GM21786 (cell line): ENCODE measurements at regions not wholly inside any gene's neighbourhood (a gene's known extent, or its start where the extent isn't known, plus 50 kb on each side); places are given as distances from the start of the nearest gene placed in this dataset.
A peak's percentile ranks its signal among the peaks of the same experiment; 100 is the strongest.

ENCODE experiments used
- ATAC-seq: cut with Tn5 transposase; IDR thresholded peaks from one replicate; pipeline ENCODE4 v1.9.1; 2021; ENCODE audit not compliant: unreplicated experiment

DNA sequence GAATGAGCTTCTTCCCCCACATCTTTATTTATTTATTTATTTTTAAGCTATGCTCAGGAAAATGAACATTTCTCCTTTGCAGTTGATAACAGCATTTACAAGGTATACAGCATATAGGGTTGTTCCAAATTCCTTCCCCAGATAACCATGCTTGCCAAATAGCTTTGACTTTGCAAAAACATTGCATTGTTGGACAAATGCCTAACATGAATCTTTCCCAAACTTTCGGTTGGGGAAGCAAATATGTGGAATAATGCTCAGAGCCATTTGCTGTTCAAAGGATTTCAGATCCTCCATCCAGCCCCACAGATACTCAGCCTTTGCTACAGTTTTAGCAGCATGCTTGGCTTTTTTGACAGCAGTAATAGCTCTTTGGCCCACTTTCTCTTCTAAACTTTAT, 127.2 kb upstream of the AGA start:
- no peak for ATAC-seq

DNA sequence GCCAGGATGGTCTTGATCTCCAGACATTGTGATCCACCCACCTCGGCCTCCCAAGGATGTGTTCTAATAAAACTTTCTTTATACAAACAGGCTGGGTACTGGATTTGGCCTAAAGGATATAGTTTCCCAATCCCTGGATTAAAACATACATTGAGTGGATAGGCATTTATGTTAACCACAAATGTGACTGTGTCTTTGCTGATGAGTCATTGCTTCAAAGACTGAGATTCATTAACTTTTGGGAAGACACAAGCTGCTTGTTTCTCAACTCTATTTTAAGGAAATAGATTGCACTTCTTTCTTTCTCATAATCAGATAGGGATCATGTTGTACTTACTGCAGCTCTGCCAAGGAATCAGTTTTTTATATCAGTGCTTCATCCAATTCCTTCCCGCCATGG, 131.3 kb upstream of the AGA start:
- no peak for ATAC-seq

DNA sequence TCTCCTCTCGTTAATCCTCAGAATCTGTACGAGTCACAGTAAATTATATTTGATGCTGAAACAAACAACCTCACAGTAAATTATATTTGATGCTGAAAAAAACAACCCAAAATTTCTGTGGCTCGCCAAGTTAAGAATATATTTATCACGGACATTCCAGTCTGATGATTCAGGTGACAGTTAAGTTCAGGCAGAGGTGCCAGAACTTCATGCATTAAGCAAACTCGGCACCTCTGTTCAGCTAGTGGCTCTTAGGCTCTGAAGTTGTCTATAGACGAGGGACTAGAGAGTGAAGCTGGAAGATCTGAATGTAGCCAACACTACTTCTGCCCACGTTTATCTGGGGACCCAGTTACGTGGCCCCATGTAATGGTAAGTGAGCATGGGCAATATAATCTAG, 132.2 kb upstream of the AGA start:
- no peak for ATAC-seq

DNA sequence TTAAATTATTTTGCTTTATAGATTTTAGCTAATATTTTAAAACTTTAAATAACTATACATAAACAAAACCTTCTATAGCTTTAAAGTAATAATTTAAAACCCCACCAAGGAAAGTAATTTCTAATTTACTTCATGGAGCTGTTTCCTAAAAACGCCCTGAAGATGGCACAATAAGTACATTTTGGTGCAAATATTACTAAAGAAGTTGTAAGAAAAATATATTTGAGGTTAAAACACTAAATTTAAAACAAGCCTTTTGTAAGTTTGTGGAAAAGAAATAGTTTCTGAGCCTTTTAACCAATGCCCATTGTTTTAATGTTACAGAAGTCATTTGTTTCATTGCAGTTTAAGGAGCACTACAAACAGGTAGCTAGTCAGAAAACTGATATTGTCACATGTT, 137.4 kb upstream of the AGA start:
- ATAC-seq = no peak

DNA sequence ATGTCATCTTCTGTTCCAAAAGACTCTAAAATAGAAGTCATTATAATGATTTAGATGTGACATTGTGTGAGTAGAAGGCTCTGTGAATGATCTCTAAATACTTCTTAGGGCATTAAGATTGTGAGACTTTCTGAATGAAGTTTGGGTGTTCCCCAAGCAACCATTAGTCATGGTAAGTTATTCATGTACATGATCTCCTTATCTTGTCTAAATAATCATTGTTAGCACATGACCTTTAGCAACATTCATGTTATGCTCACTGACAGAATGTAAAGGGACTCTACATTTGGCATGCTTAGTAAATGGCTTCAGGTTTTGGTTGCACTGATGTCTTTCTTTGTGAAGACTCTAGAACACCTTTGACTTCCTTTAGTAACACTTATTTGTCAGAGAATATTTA, 140.8 kb upstream of the AGA start:
- ATAC-seq = no peak

DNA sequence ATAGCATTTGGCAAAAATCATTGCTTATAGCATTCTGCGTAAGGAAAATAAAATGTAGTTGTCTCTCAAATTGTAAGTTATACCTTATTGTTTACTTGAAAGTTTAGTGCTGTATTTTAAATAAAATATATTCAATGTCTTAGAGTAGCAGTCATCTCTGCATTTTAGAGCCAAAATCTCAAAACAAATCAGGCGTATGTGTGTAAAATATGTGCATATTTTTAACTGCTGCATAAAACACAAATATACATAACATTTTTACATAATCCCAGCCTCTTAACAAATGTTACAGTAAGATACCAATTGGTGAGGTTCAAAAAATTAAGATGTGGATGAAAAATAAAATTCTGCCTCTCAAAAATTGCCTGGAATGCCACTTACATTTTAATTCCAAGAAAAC, 145.8 kb upstream of the AGA start:
- no peak for ATAC-seq

DNA sequence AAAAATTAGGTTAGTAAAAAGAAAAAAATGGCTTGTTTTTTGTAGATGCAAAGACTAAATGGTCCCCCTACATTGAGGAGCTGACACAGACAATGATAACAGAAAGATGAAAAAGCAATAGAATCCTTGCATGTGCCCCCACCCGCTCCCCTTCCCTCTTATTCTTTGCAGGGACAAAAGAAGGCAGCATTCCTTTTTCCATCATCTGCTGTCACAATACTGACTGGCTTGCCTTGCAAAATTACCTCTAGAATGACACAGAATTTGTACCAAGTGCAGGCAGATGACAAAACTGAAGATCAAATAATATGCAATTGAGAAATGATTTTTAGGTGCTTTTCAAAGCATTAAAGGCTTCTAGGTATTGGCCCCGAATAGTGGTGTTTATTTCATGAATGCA, 153.1 kb upstream of the AGA start:
- no peak for ATAC-seq

DNA sequence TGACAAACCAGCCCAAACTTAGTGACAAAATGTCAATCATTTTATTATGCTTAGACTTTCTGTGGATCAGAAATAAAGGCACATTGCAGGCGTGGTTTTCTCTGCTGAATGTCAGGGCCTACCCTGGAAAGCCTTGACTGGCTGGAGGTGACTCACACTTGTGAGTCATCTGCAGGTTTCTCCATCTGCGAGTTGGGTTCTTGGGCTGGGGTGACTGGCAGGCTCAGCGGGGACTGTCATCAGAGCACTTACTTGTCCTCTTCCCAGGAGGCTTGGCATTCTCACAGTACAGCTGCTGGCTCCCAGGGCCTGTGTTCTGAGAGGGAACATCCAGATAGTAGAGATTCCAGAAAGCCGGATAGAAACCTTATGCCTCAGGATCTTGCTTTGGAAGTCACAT, 153.8 kb upstream of the AGA start:
- peak; percentile 52 for ATAC-seq

DNA sequence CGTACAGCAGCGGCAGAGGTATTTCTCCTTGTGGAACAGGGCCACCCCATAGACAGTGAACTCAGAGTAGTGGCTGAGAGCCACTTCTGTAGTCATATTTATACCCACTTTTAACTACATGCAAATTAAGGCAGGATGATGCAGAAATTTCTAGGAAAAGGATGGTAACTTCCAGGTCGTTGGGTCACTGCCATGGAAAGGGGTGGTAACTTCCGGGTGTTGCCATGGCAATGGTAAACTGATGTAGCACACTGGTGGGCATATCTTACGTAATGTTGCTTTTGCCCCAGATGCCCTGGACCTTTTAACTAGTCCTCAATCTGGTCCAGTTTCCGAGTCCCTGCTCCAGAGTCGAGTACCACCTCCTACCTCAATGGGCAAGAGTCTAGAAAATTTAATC, 154.8 kb upstream of the AGA start:
- ATAC-seq = no peak

DNA sequence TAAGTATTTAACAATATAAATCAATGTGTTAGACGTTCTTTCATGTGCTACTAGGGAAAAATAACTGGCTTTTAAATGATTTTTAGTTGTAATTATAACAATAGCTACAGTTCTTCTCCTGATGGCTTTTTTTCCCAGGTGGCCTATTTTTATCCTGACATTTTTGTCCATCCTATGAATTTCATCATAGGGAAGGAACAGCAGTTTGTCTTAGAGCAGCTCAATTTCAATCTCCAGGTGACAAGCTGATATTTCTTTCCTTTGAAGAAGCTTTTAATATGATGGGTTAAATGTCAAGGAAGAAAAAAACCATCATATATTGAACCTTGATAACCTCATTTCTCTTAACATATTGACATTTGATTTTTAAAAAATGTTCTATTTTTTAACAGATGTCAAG, 163.0 kb upstream of the AGA start:
- ATAC-seq = no peak

DNA sequence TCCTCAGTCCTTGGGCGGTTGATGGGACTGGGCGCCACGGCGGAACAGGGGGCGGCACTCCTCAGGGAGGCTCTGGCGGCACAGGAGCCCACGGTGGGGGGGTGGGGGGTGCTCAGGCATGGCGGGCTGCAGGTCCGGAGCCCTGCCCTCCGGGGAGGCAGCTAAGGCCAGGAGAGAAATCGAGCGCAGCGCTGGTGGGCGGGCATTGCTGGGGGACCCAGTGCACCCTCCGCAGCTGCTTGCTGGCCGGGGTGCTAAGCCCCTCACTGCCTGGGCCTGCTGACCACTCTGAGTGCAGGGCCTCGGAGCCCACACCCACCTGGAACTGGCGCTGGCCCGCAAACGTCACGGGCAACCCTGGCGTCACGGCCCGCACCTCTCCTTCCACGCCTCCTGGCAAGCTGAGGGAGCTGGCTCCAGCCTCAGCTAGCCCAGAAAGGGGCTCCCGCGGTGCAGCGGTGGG, 164.9 kb upstream of the AGA start:
- ATAC-seq = no peak

DNA sequence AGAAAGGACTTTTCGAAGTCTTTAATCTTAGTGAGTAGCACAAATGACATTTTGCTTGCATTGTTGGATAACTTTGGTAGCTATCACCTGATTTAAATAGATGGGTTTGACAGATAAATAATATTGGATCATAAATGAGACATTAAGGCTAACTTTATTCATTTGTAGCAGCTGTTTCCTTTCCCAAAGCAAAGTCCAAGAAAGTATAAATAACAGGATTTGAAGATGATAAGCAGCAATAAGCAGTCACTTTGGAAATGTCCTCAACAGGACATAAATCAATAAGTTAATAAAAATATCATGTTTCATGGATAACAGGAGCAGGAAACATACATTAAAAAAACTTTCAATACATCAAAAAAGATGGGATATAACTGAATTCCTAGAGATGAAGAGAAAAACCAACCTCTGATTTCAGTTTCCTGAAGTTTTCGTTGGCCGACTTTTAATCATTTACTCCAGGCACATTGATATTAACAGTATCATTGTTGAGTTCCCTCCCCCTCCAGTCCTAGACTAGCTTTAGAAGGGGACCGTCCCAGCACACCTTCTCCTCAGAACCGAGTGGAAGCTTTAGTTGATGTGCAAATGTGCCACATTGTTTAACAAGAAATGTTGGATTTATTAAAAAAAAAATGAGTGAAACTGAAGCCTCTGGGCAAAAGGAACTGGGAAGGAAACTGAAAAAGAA, 169.9 kb upstream of the AGA start:
- no peak for ATAC-seq

DNA sequence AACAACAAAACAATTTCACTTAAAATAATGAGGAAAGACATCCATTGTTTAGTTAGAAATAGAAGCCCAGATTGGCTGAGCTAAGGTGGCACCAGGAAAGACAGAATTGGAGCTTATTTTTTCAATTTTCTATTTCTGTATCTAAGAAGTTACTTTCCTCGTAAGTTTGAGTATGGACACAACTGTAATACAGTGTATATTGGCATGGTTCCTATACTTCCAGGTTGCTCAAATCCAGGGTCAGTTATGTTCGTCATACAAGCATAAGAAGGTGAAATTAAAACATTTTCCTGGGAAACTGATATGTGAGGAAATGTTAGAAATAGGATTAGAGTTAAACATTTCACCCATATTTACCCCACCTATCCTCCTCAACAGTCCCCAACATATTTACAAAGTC, 170.4 kb upstream of the AGA start:
- ATAC-seq = no peak

DNA sequence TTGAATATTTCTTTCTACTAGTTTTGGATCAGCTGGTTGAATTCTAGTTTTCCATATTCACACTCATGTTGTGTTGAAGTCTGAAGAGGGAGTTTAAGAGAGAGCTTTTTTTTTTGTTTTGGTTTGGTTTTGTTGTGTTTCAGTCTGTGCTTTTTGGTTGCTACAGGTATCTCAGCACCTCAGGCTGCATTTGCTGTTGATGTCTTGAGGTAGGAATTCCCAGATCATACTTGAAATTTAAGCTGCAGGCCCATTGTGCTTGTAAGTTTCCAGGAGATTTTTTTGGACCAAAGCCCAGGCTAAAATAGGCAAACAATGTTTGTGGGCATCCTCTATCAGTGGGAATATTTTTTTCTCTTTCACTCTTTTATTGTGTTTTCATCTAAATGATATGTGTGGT, 190.2 kb upstream of the AGA start:
- ATAC-seq = no peak

DNA sequence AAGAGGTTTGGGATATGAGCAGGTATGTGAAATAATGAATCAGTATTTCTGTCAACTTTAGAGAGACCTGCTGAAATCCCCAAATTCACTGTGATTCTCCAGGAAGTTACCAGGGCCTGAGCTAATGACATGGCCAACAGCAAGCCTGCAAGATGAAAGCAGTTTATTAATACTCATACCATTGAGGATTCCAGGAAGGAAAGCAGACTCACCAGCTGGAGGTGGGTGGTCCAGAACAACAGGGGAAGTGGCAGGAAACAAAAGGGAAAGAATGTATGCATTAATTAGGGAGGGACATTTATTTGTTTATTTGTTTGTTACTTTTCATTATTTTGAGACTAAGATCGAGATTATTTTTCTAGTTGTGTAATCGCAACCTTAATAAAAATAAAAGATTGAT, 196.6 kb upstream of the AGA start:
- no peak for ATAC-seq

DNA sequence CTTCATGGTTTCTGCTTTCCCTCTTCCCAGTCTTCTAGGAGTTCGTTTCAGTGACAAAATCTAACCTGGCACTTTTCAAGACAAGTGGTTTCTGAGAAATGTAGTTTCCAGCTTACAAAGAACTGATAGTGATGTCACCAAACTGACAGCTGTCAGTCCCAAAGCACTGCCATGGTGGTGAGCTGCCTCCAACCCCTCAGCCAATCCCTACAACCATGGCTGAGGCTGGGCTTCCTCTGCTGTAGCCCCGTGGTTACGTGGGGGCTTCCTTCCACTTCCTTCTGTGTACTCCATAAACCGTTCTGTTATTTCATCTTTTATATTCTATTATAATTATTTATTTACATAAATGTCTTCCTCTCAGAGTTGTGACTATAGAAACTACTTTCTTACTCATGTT, 198.6 kb upstream of the AGA start:
- no peak for ATAC-seq

DNA sequence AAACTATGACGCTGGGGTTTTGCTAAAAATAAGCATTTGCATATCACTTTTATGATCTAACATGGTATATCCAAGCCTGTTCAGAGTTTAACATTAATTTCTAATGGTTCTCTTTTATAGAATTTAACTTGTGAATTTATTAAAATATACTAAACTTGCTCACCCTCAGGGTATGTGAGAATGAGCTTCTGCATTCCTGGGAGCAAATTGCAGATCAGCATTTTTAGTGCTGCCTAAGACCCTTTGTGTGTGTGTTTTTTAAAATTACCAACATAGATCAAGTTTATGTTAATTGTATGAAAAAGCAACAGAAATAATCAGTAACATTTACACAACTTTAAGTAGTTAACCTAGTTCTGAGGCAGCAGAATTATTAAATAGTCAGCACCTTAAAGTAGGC, 218.0 kb upstream of the AGA start:
- no peak for ATAC-seq

DNA sequence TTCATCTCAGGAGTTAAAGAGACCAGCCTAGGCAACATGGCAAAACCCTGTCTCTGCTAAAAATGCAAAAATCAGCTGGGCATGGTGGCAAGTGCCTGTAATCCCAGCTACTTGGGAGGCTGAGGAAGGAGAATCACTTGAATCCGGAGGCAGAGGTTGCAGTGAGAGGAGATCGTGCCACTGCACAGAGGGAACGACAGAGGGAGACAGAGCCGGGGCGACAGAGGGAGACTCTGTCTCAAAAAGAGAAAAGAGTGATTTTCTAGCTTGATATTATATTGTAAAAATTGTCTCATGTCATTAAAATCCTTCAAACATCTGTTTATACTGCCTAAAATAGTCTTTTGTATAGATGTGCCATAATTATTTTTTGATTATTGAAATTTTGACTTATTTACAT, 225.4 kb upstream of the AGA start:
- ATAC-seq = no peak

DNA sequence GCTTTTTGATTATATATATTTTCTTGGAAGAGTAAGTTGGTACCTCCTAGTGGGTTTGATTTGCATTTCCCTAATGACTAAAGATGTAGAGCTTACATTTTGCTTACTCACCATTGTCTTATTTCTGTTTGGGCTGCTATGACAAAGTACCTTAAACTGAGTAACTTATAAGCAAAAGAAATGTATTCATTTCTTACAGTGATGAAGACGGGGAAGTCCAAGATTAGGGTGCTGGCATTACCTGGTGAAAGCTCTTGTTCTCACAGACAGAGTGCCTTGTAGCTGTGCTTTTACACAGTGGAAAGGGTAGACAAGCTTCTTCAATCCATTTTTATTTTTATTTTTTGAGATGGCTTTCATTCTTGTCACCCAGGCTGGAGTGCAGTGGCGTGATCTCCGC, 229.2 kb upstream of the AGA start:
- ATAC-seq = no peak

DNA sequence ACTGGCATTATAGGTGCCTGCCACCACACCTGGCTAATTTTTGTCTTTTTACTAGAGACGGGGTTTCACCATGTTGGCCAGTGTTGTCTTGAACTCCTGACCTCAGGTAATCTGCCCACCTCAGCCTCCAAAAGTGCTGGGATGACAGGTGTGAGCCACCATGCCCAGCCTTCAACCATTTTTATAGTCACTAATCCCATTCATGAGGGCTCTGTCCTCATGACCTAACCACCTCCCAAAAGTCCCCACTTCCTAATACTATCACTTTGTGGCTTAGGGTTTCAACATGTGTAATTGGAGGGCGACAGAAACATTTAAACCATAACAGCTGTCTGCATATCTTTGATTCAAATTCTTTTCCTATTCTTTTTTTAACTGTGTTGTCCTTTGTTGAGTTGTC, 229.6 kb upstream of the AGA start:
- no peak for ATAC-seq

DNA sequence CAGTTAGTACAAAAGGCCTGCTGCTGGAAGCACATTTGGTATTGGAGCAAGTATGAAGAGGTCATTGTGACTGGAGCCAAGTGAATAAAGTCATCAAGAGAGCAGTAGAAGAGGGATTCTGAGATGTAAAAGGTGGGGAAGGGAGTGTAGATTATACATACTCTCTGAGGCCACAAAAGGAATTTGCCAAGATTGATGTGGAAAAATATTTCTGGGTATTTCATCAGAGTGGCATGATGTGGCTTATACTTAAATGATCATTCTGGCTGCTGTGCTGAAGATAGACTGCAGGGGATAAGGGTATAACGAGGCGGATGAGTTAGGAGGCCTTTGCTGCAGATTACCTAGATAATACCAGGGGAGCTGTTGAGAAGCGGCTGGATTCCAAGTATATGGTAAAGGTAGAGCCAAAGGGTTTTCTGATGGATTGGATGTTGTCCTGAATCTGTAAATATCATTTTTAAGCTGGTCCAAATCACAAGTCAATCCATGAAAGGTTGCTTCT, 231.8 kb upstream of the AGA start:
- no peak for ATAC-seq

DNA sequence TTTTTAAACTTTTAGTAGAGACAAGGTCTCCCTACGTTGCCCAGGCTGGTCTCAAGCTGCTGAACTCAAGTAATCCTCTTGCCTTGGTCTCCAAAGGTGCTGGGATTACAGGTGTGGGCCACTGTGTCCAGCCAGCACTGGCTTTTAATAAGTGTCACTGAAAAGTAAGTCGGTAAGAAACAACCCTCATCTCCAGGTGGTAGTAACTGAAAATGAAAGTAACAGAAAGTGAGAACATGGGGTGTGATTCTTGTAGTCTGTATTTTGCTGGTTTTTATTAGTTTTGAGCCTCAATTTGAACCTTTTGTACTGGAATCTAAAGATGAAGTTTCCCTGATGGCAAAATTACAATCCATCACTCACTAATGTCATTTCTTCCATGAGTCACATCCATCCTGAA, 238.1 kb upstream of the AGA start:
- ATAC-seq = no peak

DNA sequence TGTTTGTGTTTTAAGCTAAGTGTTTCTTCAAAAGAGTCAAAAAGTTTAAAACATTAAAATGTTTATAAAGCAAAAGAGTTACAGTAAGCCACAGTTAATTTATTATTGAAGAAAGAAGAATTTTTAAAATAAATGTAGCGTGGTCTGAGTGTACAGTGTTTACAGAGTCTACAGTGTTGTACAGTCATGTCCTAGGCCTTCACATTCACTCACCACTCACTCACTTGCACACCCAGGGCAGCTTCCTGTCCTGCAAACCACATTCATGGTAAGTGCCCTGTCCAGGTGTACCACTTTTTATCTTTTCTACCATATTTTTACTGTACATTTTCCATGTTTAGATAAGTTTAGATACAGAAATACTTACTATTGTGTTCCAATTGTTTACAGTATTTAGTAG, 239.7 kb upstream of the AGA start:
- no peak for ATAC-seq
